Right lung (tissue), 2 donors: ENCODE measurements at regions not wholly inside any gene's neighbourhood (a gene's known extent, or its start where the extent isn't known, plus 50 kb on each side); places are given as distances from the start of the nearest gene placed in this dataset.
A peak's percentile ranks its signal among the peaks of the same experiment; 100 is the strongest.
"Not testable (repeated sequence)": the region's sequence is repeated elsewhere in the genome, so short reads cannot be mapped to it uniquely, and the experiment has no call there.

Source experiments
- DNase-seq, 2 donors: peaks; one replicate each; pipeline ENCODE4 v3.0.0-alpha.2; 2013

GRCh38 chr7:68899156-68899555 lies 699.1 kb upstream of the AUTS2 start:
- DNase-seq: not testable (repeated sequence)

DNA sequence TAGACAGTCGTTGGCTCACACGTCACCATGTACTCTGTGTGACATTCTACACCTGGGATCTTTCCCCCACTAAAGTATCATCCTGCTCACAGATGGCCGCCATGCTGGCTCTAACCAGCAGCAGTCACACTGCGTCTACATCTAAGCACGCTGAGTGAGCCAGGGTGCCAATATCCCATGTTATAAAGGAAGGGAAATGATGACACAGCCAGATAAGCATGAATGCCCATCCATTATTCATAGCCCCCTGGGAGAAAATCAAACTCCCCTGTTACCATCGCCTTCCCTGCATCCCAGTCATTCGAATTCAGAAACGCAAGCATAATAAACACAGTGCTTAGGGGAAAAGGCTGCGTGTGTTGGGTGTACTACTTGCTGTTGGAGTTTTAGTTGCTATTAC lies 698.2 kb upstream of the AUTS2 start:
- DNase-seq: no peak

DNA sequence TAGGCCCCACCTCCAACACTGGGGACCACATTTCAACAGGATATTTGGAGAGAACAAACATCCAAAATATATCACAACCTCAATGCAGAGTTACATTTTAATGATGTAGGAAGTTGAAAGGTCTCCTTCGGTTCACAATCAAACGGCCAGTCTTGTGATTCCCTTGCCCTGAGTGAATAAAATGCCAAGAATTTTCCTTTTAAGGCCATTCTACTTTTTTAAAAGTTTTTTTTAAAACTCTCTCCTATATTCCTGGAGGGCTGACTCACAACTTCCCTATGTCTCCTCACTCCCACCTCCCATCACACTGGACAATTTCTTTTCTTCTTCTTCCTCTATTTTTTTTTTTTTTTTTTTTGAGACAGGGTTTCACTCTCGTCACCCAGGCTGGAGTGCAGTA lies 693.6 kb upstream of the AUTS2 start:
- no peak for DNase-seq

GRCh38 chr7:68911754-68912153 lies 686.5 kb upstream of the AUTS2 start:
- no peak for DNase-seq

- no peak for DNase-seq
Observed at GRCh38 chr7:68914006-68914405, 684.3 kb upstream of the AUTS2 start.

DNA sequence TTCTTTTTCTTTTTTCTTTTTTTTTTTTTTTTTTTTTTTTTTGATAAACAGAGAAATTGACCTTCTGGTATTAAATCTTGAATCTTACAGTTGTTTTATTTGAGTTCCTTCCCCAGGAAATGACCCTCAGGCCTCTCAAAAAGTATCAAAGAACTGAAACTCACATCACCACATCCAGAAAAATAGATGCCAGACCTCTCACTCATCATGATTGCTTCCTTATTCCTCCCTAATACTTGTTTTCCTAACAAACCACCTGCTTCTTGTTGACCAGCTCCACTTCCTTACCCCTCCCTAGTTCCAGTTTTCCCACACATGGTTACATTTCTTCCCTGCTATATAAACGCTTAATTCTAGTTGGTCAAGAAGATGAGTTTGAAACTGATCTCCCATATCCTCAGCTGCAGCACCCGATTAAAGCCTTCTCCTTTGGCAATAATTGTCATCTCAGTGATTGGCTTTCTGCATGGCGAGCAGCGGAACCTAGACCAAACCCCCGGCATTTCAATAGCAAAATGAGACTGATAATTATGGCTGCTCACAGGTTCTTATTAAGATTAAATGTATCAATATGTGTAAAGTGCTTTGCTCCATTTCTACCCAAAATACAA lies 681.1 kb upstream of the AUTS2 start:
- no peak for DNase-seq

DNA sequence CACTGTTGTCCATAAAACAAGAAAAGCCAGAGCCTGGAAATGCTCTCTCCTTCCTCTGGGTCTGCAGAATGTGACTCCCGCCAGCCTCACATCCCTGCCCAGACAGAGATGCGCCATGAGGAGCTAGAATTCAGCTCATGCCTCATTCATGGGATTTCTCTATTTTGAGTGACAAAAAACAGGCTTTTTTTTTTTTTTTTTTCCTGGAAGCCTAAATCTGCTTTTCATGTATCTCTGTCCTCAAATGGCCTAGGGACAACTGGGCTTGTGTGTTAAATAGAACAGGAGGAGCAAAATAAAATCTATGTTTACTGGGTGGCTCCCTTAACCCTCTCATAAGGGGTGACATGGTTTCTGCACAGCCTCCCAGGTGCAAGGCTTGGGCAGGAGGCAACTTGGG lies 679.7 kb upstream of the AUTS2 start:
- no peak for DNase-seq

GRCh38 chr7:68922850-68923249 lies 675.4 kb upstream of the AUTS2 start:
- no peak for DNase-seq

- DNase-seq: peak in 1 of 2 donors; percentile 16
Observed at GRCh38 chr7:68925241-68925640, 673.0 kb upstream of the AUTS2 start.

GRCh38 chr7:68929781-68930261 lies 668.5 kb upstream of the AUTS2 start:
- peak; percentile 54 to 80 for DNase-seq

- DNase-seq: no peak
Observed at GRCh38 chr7:68936471-68937035, 661.7 kb upstream of the AUTS2 start.

DNA sequence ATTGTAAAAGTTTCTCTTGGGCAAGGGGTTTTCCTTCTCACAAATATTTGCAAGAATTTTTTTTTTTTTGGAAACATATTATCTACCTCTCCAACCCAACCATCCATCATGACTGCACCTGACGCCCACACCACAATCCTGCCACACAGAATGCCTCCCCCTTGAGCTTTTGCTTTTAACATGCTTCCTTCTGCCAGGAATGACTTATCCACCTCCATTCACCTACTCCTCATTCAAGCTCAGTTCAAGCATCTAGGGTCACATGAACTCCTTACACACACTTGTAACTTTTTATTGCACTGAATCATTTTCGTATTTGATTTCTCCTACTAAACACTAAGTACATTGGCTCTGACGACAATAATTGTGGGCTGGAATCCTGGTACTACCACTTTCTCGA lies 660.1 kb upstream of the AUTS2 start:
- DNase-seq: no peak

DNA sequence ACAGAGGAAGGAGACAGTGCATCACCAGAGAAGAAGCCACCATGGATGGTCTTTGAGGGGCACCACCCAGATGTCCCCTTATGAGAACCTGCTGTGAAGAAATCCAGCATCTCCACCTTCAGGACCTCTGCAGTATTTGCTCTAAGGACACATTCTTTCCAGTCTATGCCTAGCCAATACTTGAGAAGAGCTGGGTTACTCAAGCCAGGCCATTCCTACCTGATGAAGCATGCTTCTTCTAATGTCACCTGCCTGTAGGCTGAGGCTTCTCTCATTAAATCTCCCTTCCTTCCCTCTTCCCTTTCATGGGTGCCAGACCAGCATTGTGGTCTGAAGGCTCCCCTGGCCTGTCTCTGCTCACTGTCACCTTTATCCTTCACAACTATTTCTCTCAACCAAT lies 654.5 kb upstream of the AUTS2 start:
- no peak for DNase-seq

DNA sequence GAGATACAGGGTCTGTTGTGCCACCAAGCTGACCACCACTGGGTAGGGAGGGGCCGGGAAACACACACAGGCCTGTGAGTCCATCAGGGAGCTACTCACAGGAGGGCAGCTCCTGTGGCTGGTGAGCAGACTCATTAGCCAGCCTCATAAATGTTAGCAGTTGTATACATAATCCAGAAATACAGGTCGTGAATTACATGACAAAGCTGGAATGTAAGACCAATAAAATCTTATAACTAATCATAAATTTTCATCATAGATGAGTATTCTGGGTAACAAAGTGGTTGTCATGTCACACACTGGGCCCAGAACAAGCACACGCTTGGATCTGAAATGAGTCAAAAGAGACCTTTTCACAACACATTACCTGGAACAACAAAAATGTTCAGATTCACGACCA lies 642.6 kb upstream of the AUTS2 start:
- DNase-seq: no peak

DNA sequence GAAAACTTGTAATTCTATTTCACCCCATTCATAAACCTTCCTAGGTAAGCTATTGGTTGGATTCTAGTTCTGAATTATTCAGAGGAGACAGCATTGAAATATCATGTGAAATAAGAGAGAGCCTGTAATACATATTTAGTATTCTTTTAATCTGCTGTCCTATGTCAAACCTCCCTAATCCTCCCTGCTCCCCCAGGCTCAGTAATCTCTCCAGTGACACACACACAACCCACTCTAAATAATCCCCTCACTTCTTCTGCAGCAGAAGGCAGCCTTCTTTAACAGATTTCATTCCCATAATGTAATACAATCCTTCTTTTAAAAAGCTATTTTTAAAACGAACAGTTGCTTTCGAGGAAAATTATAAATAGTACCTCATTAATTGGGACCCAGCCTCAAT lies 639.7 kb upstream of the AUTS2 start:
- no peak for DNase-seq

DNA sequence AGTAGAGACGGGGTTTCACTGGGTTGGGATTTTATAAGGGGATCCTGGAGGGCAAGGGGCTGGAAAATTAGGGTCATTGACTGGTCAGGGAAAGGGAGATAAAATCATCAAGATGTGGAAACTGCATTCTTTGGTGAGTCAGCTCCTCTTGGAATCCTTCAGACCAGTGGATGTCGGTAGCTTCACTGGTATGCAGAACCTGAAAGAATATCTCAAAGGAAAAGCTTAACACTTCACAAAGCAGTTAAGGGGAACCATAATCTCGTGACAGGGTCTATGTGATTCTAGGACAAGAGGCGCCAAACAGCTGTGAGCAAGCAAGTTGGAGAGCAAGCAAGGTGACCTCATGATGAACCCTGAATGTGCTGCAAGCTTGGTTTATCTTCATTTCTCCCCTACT lies 634.7 kb upstream of the AUTS2 start:
- DNase-seq: no peak

GRCh38 chr7:68964060-68964459 lies 634.2 kb upstream of the AUTS2 start:
- DNase-seq: no peak

DNA sequence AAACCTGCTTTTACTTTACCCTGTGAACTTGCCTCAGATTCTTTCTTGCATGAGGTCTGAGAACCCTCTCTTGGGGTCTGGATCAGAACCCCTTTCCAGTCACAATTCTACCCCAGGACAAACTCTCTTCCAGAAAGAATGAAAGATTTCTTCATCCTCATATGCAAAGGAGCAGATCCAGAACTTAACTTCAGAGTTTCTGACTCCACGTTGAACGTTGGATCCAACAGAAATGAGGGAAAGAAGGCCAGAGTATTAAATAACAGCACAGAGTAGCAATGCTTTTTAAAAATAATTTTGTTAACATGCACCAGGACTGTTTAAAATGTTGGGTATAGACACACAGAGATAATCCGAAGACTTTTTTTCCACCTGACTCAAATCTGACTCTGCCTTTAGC lies 632.9 kb upstream of the AUTS2 start:
- no peak for DNase-seq

DNA sequence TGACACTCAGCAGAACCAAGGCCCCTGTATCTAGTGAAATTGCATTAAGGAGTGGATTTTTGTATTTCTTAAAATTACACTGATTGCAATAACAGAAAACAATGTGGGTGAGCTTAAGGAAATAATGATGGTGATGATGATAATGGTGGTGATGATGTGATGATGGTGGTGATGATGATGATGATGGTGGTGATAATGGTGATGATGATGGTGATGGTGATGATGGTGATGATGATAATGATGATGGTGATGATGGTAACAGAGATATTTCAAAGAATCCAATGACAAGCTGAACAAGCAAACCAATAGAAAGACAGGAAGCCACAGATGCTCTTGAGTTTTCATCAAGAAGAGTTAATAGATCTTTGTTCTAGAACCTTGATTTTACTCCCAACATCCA lies 630.7 kb upstream of the AUTS2 start:
- no peak for DNase-seq

- DNase-seq: no peak
Observed at GRCh38 chr7:68969571-68969970, 628.7 kb upstream of the AUTS2 start.

- DNase-seq: no peak
Observed at GRCh38 chr7:68971634-68972340, 626.5 kb upstream of the AUTS2 start.

DNA sequence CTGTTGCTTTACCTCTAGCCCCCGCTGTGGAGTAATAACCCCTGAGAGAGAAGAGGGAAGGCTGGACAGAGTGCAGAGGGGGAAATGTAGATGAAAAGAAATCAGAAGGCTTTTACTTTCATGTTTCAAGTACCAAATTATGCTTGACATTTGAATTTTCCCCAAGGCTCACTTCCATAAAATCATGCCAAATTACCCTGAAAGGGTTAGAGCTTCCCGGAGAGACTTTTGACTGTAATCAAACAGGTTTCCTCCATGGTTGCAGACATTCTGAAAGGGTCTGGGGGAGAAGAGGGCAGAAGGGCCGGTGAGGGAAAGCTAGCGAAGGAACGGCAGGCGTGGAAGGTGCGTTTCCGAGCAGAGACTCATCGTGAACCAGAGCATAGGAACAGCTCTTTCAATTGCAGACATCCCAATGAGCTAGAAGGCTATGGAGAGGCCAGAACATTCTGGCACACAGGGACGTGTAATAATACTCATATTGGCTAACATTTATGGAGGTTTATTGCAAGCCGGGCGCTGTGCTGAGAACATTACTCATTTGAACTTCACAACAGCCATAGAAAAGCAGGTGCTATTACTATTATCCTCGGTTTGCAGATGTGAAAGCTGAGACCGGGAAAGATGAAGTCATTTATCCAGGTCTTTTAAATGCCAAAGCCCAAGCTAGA lies 620.8 kb upstream of the AUTS2 start:
- DNase-seq: no peak

GRCh38 chr7:68978710-68979109 lies 619.6 kb upstream of the AUTS2 start:
- DNase-seq: no peak
